Lung (tissue), 11 donors: ENCODE measurements at regions not wholly inside any gene's neighbourhood (a gene's known extent, or its start where the extent isn't known, plus 50 kb on each side); places are given as distances from the start of the nearest gene placed in this dataset.

Experiments used
- ATAC-seq: fragments of 200-7000 bp; cut with Tn5 transposase; one replicate; pipeline ENCODE4 v1.9.1; 2020; ENCODE audit warnings: moderate number of reproducible peaks; ENCODE audit not compliant: insufficient read depth, low FRiP score
- DNase-seq, 3 donors: peaks; one replicate each; pipeline ENCODE4 v3.0.0-alpha.2; 2013 to 2017
- H3K27ac ChIP-seq, 2 donors: one replicate each; pipeline ENCODE4 v1.5.1; 2013; ENCODE audit warnings: mild to moderate bottlenecking in 2 of 2, moderate library complexity in 2 of 2, control low read depth in 1 of 2, inconsistent platforms in 1 of 2, low read depth in 1 of 2, low read length in 1 of 2
- H3K27me3 ChIP-seq, 3 donors: one replicate each; pipeline ENCODE4 v1.5.1; 2013; ENCODE audit warnings: low read length in 2 of 3; ENCODE audit not compliant: control insufficient read depth in 3 of 3, insufficient read depth in 3 of 3
- H3K36me3 ChIP-seq, 4 donors: one replicate each; pipeline ENCODE4 v1.5.1; 2013; ENCODE audit warnings: low read length in 4 of 4, mild to moderate bottlenecking in 1 of 4, moderate library complexity in 1 of 4; ENCODE audit not compliant: control insufficient read depth in 4 of 4, insufficient read depth in 4 of 4
- H3K4me1 ChIP-seq, 5 donors: one replicate each; pipeline ENCODE4 v1.5.1; 2013; ENCODE audit warnings: low read length in 5 of 5, mild to moderate bottlenecking in 2 of 5, moderate library complexity in 1 of 5; ENCODE audit not compliant: control insufficient read depth in 5 of 5, insufficient read depth in 5 of 5
- H3K4me3 ChIP-seq: one replicate; pipeline ENCODE4 v1.5.1; 2013; ENCODE audit warnings: mild to moderate bottlenecking, control low read depth, moderate library complexity
- H3K9ac ChIP-seq, 2 donors: one replicate each; pipeline ENCODE4 v1.5.1; 2013; ENCODE audit warnings: low read length in 2 of 2, control low read depth in 1 of 2; ENCODE audit not compliant: insufficient read depth in 1 of 2
- H3K9me3 ChIP-seq, 4 donors: one replicate each; pipeline ENCODE4 v1.5.1; 2013; ENCODE audit warnings: low read length in 3 of 4, mild to moderate bottlenecking in 1 of 4, moderate library complexity in 1 of 4; ENCODE audit not compliant: control insufficient read depth in 4 of 4, insufficient read depth in 3 of 4
- WGBS, 2 donors: extraction: QIAGEN DNeasy Blood & Tissue Kit; methylation state at CpG; one replicate each; pipeline ENCODE4 v1.1.7; 2013; 5-methylcytosine and 5-hydroxymethylcytosine counted together
- TF ChIP-seq, protein P1 (sequence below): IDR thresholded peaks from 2 replicates; pipeline ENCODE4 v1.5.1; 2012; ENCODE audit warnings: mild to moderate bottlenecking; ENCODE audit errors: control extremely low read depth, extremely low read depth
- donor health status: control.
- donor health status: control.
- donor health status: Bipolar disorder and iron deficiency.
- donor health status: healthy.
- donor health status: DM: yes; HTN: yes; CAD: no.

- H3K9ac ChIP-seq: no peak overlapping the region
- peak; percentile 80 to 96 (median 95) for DNase-seq
- H3K27ac ChIP-seq: no peak overlapping the region
- H3K4me1 ChIP-seq: peaks cover 0 to 53% (median 2%) of the 10 kb centered on the region in 5 donors
- TF ChIP-seq, protein P1, sequence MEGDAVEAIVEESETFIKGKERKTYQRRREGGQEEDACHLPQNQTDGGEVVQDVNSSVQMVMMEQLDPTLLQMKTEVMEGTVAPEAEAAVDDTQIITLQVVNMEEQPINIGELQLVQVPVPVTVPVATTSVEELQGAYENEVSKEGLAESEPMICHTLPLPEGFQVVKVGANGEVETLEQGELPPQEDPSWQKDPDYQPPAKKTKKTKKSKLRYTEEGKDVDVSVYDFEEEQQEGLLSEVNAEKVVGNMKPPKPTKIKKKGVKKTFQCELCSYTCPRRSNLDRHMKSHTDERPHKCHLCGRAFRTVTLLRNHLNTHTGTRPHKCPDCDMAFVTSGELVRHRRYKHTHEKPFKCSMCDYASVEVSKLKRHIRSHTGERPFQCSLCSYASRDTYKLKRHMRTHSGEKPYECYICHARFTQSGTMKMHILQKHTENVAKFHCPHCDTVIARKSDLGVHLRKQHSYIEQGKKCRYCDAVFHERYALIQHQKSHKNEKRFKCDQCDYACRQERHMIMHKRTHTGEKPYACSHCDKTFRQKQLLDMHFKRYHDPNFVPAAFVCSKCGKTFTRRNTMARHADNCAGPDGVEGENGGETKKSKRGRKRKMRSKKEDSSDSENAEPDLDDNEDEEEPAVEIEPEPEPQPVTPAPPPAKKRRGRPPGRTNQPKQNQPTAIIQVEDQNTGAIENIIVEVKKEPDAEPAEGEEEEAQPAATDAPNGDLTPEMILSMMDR: no peak
- WGBS, 2 donors: 75 to 85% methylated on average over 7 of the region's 7 CpGs
- peaks cover 0 to 54% (median 14%) of the 10 kb centered on the region in 4 donors for H3K36me3 ChIP-seq
- no peak for ATAC-seq
- no peaks in the 10 kb centered on the region for H3K9me3 ChIP-seq
- no peaks in the 10 kb centered on the region for H3K27me3 ChIP-seq
- H3K4me3 ChIP-seq: no peak overlapping the region
Measured at GRCh38 chr4:20615486-20616260, 84.6 kb upstream of the PACRGL start.

GRCh38 chr4:20616313-20616712 is 83.9 kb upstream of the PACRGL start:
- no peak overlapping the region for H3K4me3 ChIP-seq
- H3K4me1 ChIP-seq: peaks cover 0 to 59% (median 2%) of the 10 kb centered on the region in 5 donors
- H3K27ac ChIP-seq: no peak overlapping the region
- ATAC-seq (no peak), DNase-seq (no peak)
- no peaks in the 10 kb centered on the region for H3K27me3 ChIP-seq
- no peaks in the 10 kb centered on the region for H3K9me3 ChIP-seq
- no peak overlapping the region for H3K9ac ChIP-seq
- H3K36me3 ChIP-seq: peaks cover 0 to 50% (median 13%) of the 10 kb centered on the region in 4 donors
- TF ChIP-seq, protein P1: no peak

DNA sequence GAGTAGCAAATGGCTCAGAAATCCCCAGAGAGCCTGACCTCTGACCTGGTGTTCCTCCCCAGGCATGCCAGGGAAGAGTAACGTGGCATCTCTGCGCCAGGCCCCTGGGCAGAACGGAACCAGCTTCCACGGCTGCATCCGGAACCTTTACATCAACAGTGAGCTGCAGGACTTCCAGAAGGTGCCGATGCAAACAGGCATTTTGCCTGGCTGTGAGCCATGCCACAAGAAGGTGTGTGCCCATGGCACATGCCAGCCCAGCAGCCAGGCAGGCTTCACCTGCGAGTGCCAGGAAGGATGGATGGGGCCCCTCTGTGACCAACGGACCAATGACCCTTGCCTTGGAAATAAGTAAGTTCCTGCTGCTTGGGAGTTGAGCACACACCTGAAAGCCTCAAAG is 83.4 kb upstream of the PACRGL start:
- H3K36me3 ChIP-seq: peaks cover 0 to 46% (median 12%) of the 10 kb centered on the region in 4 donors
- TF ChIP-seq, protein P1: no peak
- WGBS, 2 donors: 79 to 83% methylated on average over 8 of the region's 8 CpGs
- peaks cover 0 to 65% (median 2%) of the 10 kb centered on the region in 5 donors for H3K4me1 ChIP-seq
- ATAC-seq: no peak
- no peaks in the 10 kb centered on the region for H3K27me3 ChIP-seq
- no peak overlapping the region for H3K9ac ChIP-seq
- H3K9me3 ChIP-seq: no peaks in the 10 kb centered on the region
- no peak overlapping the region for H3K27ac ChIP-seq
- H3K4me3 ChIP-seq: no peak overlapping the region
- DNase-seq: peak in 1 of 3 donors; percentile 14
